PC-9 (cell line): ENCODE measurements at regions not wholly inside any gene's neighbourhood (a gene's known extent, or its start where the extent isn't known, plus 50 kb on each side); places are given as distances from the start of the nearest gene placed in this dataset.

Source experiments
- BruUV-seq: library from RNA; stranded (reverse); fragments of 400-500 nt; replicated peaks from 2 replicates; lab custom pipeline; 2021; lab: Mats Ljungman, UMichigan
- CTCF ChIA-PET: fragments of 300-600 bp; sonication (Branson Sonifier 250); formaldehyde crosslinking; loops from one replicate; lab custom pipeline; 2022; ENCODE audit warnings: antibody characterized with exemption; lab: Charles Lee
- POLR2A ChIA-PET: fragments of 300-600 bp; sonication (Branson Sonifier 250); formaldehyde crosslinking; loops from one replicate; lab custom pipeline; 2022; ENCODE audit warnings: antibody characterized with exemption; ENCODE audit not compliant: unreplicated experiment; lab: Charles Lee
- DNase-seq, 2 experiments: peaks; one replicate each; pipeline versions ENCODE4 v3.0.0 to v3.0.0-alpha.2; 2015 to 2022; ENCODE audit warnings: mixed read lengths in 1 of 2
- H2AFZ ChIP-seq: fragments of 200-600 bp; sonication (generic); 2 replicates; pipeline ENCODE4 v1.8.1; 2017; ENCODE audit warnings: antibody characterized with exemption
- H3F3A ChIP-seq: fragments of 200-600 bp; sonication (generic); 2 replicates; pipeline ENCODE4 v1.8.1; 2017; ENCODE audit warnings: antibody characterized with exemption, mild to moderate bottlenecking, low read depth; ENCODE audit not compliant: insufficient read depth
- H3K27ac ChIP-seq: fragments of 200-600 bp; sonication (generic); 2 replicates; pipeline ENCODE4 v1.6.1; 2016; ENCODE audit warnings: mixed run types
- H3K27me3 ChIP-seq: fragments of 200-600 bp; sonication (generic); 2 replicates; pipeline ENCODE4 v1.6.1; 2016; ENCODE audit warnings: low read depth, mixed run types; ENCODE audit not compliant: insufficient read depth
- H3K36me3 ChIP-seq: fragments of 200-600 bp; sonication (generic); 2 replicates; pipeline ENCODE4 v1.6.1; 2016; ENCODE audit warnings: low read depth, mixed run types
- H3K4me1 ChIP-seq: fragments of 200-600 bp; sonication (generic); replicated peaks from 2 replicates; pipeline ENCODE4 v1.6.1; 2016; ENCODE audit warnings: mixed run types; ENCODE audit not compliant: insufficient read depth
- H3K4me2 ChIP-seq: fragments of 200-600 bp; sonication (generic); 2 replicates; pipeline ENCODE4 v1.6.1; 2017; ENCODE audit warnings: mixed run types
- H3K4me3 ChIP-seq: fragments of 200-600 bp; sonication (generic); 2 replicates; pipeline ENCODE4 v1.6.1; 2016; ENCODE audit warnings: mixed run types
- H3K79me2 ChIP-seq: fragments of 200-600 bp; sonication (generic); 2 replicates; pipeline ENCODE4 v1.6.1; 2017; ENCODE audit warnings: low read depth, mixed run types
- H3K9me2 ChIP-seq: fragments of 200-600 bp; sonication (generic); 2 replicates; pipeline ENCODE4 v1.8.1; 2017; ENCODE audit warnings: mild to moderate bottlenecking; ENCODE audit not compliant: insufficient read depth
- H3K9me3 ChIP-seq: fragments of 200-600 bp; sonication (generic); 2 replicates; pipeline ENCODE4 v1.8.1; 2016; ENCODE audit warnings: low read depth; ENCODE audit not compliant: insufficient read depth
- H4K20me1 ChIP-seq: fragments of 200-600 bp; sonication (generic); 2 replicates; pipeline ENCODE4 v1.8.1; 2017; ENCODE audit not compliant: insufficient read depth
- EZH2 ChIP-seq: fragments of 200-600 bp; sonication (generic); IDR thresholded peaks from 2 replicates; pipeline ENCODE4 v1.8.0; 2017; ENCODE audit warnings: antibody characterized with exemption, low read depth
- intact Hi-C: fragments of 100-400 bp; cut with micrococcal nuclease; formaldehyde crosslinking; loops from one replicate; pipeline ENCODE4 v1.10.0; 2022; ENCODE audit not compliant: unreplicated experiment
- TF ChIP-seq, protein P1 (sequence below): fragments of 200-600 bp; sonication (generic); conservative IDR thresholded peaks from 2 replicates; pipeline ENCODE4 v1.6.1; 2017; ENCODE audit warnings: mixed run types, antibody characterized with exemption, mild to moderate bottlenecking, moderate library complexity

GRCh38 chr5:2048664-2049063 lies 165.9 kb upstream of the IRX4 start:
- H3K9me3 ChIP-seq, result no peaks in the 10 kb centered on the region
- no peaks in the 10 kb centered on the region for H3K36me3 ChIP-seq
- BruUV-seq, result no TSS peak
- no peak overlapping the region for H3K27ac ChIP-seq
- ChIA-PET POLR2A (no interaction called here), CTCF (no interaction called here)
- H2AFZ ChIP-seq, result no peak overlapping the region
- no peaks in the 10 kb centered on the region for H3K9me2 ChIP-seq
- DNase-seq, result no peak
- no peak overlapping the region for H3K4me2 ChIP-seq
- H3F3A ChIP-seq, result no peaks in the 10 kb centered on the region
- TF ChIP-seq EZH2, result no peak
- TF ChIP-seq, protein P1, sequence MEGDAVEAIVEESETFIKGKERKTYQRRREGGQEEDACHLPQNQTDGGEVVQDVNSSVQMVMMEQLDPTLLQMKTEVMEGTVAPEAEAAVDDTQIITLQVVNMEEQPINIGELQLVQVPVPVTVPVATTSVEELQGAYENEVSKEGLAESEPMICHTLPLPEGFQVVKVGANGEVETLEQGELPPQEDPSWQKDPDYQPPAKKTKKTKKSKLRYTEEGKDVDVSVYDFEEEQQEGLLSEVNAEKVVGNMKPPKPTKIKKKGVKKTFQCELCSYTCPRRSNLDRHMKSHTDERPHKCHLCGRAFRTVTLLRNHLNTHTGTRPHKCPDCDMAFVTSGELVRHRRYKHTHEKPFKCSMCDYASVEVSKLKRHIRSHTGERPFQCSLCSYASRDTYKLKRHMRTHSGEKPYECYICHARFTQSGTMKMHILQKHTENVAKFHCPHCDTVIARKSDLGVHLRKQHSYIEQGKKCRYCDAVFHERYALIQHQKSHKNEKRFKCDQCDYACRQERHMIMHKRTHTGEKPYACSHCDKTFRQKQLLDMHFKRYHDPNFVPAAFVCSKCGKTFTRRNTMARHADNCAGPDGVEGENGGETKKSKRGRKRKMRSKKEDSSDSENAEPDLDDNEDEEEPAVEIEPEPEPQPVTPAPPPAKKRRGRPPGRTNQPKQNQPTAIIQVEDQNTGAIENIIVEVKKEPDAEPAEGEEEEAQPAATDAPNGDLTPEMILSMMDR, result no peak
- no peaks in the 10 kb centered on the region for H3K79me2 ChIP-seq
- H3K4me1 ChIP-seq, result no peaks in the 10 kb centered on the region
- intact Hi-C loops, result no loop called here
- no peaks in the 10 kb centered on the region; the same call in 1 of the 2 replicates for H4K20me1 ChIP-seq
- H3K4me3 ChIP-seq, result no peak overlapping the region
- peaks cover 89% of the 10 kb centered on the region for H3K27me3 ChIP-seq

GRCh38 chr5:2047341-2047927 lies 164.7 kb upstream of the IRX4 start:
- POLR2A ChIA-PET, result no interaction called here
- no peaks in the 10 kb centered on the region for H3K4me1 ChIP-seq
- no peak overlapping the region for H3K4me2 ChIP-seq
- no peak overlapping the region for H2AFZ ChIP-seq
- H3K27me3 ChIP-seq, result peaks cover 89% of the 10 kb centered on the region
- no peak for DNase-seq
- H3K27ac ChIP-seq, result no peak overlapping the region
- intact Hi-C loops, result no loop called here
- H3K9me2 ChIP-seq, result no peaks in the 10 kb centered on the region
- CTCF ChIA-PET, result no interaction called here
- BruUV-seq, result no TSS peak
- H3K9me3 ChIP-seq, result no peaks in the 10 kb centered on the region
- H3F3A ChIP-seq, result no peaks in the 10 kb centered on the region
- no peaks in the 10 kb centered on the region for H3K79me2 ChIP-seq
- TF ChIP-seq, protein P1, result no peak
- TF ChIP-seq EZH2, result no peak
- H3K36me3 ChIP-seq, result no peaks in the 10 kb centered on the region
- no peaks in the 10 kb centered on the region; the same call in 1 of the 2 replicates for H4K20me1 ChIP-seq
- no peak overlapping the region for H3K4me3 ChIP-seq

DNA sequence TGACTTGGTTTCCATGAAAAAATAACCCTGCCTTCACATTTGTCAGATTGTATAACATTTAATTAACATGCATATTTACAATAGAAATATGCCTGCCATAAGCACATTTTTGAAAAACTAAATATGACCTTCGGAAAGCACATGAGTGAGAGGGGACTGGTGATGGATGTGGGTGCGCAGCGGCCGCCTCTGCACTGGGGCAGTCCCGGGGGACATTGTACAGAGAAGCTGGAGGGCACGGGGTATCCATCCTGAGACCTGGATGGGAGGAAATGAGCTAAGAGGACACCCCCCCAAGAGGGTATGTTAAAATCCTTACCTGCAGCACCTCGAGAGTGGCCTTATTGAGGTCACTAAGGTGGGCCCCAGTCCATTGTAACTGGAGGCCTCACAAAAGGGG lies 161.3 kb upstream of the IRX4 start:
- Histone ChIP-seq H3K9me2 (no peaks in the 10 kb centered on the region), H3K79me2 (no peaks in the 10 kb centered on the region), H3K4me3 (no peak overlapping the region), H2AFZ (no peak overlapping the region), H4K20me1 (no peaks in the 10 kb centered on the region; the same call in 1 of the 2 replicates), H3K4me1 (no peaks in the 10 kb centered on the region), H3K4me2 (no peak overlapping the region), H3K27me3 (peaks cover 95% of the 10 kb centered on the region), H3K9me3 (no peaks in the 10 kb centered on the region), H3K36me3 (no peaks in the 10 kb centered on the region), H3K27ac (no peak overlapping the region), H3F3A (no peaks in the 10 kb centered on the region)
- TF ChIP-seq EZH2, result no peak
- TF ChIP-seq, protein P1, result no peak
- DNase-seq, result no peak
- intact Hi-C loops, result no loop called here
- ChIA-PET CTCF (no interaction called here), POLR2A (no interaction called here)
- no TSS peak for BruUV-seq
